ENCODE measurements at regions not wholly inside any gene's neighbourhood (a gene's known extent, or its start where the extent isn't known, plus 50 kb on each side); places are given as distances from the start of the nearest gene placed in this dataset.

DNA sequence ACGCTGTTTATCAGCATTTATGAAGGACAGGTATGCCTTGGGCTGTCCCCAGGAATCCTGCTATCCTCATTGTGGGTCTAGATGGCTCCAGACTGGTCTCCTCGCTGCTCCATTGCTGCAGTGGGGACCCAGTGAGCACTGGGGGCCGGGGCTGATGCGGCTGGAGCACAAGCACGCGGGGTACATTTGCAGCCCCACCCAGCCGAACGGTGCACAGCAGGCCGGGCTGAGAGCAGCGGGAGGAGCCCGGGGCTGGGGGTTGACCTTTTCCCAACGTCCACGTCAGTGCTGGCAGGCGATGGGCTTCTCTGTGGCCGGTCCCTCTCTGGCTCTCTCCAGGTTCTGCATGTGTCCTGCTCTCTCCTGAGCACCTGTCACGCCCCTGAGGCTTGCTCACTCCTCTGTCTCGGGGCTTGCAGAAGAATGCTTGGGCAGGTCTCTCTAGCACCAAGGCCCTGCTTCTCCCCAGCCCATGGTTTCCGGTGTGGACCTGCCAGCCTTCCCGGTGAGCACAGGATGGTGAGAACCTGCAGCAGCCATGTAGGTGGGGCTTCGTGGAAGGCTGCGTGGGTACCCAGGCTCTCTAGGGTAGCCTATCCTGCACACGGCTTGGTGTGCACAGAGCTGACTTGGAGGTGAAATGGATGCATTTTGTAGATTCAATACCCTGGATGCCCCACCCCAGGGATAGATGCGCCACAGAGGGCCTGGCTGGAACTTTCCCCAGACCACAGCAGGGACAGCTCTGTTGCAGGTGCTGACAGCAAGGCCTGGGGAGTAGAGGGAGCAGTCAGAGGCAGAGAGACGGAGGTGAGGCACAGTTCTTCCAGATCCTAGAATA lies 89.1 kb upstream of the ADRA2C start:
- WGBS (ENCODE audit: insufficient coverage), result 85% methylated on average over 24 of the region's 24 CpGs
- ChIA-PET CTCF (no interaction called here), POLR2A (no interaction called here)
- peaks cover 0 to 8% (median 0%) of the 10 kb centered on the region in 5 experiments for H3K9me3 ChIP-seq (ENCODE audit: control extremely low read depth in 1 of 5, control insufficient read depth in 4 of 5, insufficient read depth in 2 of 5, low read depth in 1 of 5, low read length in 4 of 5)
- peaks cover 0 to 43% (median 3%) of the 10 kb centered on the region in 5 experiments for H3K27me3 ChIP-seq (replicated peaks in 2 of 5; ENCODE audit: control insufficient read depth in 4 of 5, insufficient read depth in 5 of 5, low read length in 4 of 5)
- H3K27ac ChIP-seq (ENCODE audit: insufficient read depth in 1 of 2, low read depth in 1 of 2, low read length in 2 of 2, poor library complexity in 1 of 2, severe bottlenecking in 2 of 2), result no peak overlapping the region
- no peak overlapping the region for H3K4me3 ChIP-seq (ENCODE audit: control insufficient read depth in 1 of 7, extremely low read depth in 1 of 7, insufficient read depth in 4 of 7, low read depth in 2 of 7, low read length in 6 of 7)
- DNase-seq, result no peak
- no peaks in the 10 kb centered on the region for H3K4me1 ChIP-seq (ENCODE audit: control extremely low read depth in 1 of 4, control insufficient read depth in 4 of 4, insufficient read depth in 4 of 4, low read length in 3 of 4)
- H3K36me3 ChIP-seq (ENCODE audit: control insufficient read depth in 4 of 4, insufficient read depth in 4 of 4, low read length in 3 of 4), result no peaks in the 10 kb centered on the region

DNA sequence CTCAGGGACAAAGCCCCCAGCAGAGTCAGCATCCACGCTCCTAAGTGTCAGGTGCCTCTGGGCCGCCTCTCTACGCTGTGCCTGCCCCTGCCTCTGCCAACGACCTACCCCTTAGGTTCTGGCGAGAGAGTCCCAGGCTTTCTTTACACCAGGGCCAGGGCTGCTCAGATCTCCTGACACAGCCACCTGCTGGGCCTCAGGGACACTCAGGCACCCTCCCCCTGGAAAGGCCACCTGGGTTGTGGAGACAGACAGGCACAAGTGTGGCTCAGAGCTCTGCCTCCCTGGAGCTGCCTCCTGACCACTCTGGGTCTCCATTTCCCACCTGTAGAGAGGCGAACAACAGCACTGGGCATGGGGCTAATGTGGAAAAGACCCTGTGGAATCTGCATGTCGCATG lies 90.0 kb upstream of the ADRA2C start:
- peaks cover 0 to 44% (median 3%) of the 10 kb centered on the region in 5 experiments for H3K27me3 ChIP-seq (replicated peaks in 2 of 5; ENCODE audit: control insufficient read depth in 4 of 5, insufficient read depth in 5 of 5, low read length in 4 of 5)
- CTCF ChIA-PET, result no interaction called here
- 86% methylated on average over 7 of the region's 7 CpGs for WGBS (ENCODE audit: insufficient coverage)
- H3K9me3 ChIP-seq (ENCODE audit: control extremely low read depth in 1 of 5, control insufficient read depth in 4 of 5, insufficient read depth in 2 of 5, low read depth in 1 of 5, low read length in 4 of 5), result peaks cover 0 to 8% (median 0%) of the 10 kb centered on the region in 5 experiments
- H3K4me1 ChIP-seq (ENCODE audit: control extremely low read depth in 1 of 4, control insufficient read depth in 4 of 4, insufficient read depth in 4 of 4, low read length in 3 of 4), result no peaks in the 10 kb centered on the region
- no peaks in the 10 kb centered on the region for H3K36me3 ChIP-seq (ENCODE audit: control insufficient read depth in 4 of 4, insufficient read depth in 4 of 4, low read length in 3 of 4)
- H3K4me3 ChIP-seq (ENCODE audit: control insufficient read depth in 1 of 7, extremely low read depth in 1 of 7, insufficient read depth in 4 of 7, low read depth in 2 of 7, low read length in 6 of 7), result no peak overlapping the region
- no peak for DNase-seq
- no peak overlapping the region for H3K27ac ChIP-seq (ENCODE audit: insufficient read depth in 1 of 2, low read depth in 1 of 2, low read length in 2 of 2, poor library complexity in 1 of 2, severe bottlenecking in 2 of 2)
- POLR2A ChIA-PET, result no interaction called here

DNA sequence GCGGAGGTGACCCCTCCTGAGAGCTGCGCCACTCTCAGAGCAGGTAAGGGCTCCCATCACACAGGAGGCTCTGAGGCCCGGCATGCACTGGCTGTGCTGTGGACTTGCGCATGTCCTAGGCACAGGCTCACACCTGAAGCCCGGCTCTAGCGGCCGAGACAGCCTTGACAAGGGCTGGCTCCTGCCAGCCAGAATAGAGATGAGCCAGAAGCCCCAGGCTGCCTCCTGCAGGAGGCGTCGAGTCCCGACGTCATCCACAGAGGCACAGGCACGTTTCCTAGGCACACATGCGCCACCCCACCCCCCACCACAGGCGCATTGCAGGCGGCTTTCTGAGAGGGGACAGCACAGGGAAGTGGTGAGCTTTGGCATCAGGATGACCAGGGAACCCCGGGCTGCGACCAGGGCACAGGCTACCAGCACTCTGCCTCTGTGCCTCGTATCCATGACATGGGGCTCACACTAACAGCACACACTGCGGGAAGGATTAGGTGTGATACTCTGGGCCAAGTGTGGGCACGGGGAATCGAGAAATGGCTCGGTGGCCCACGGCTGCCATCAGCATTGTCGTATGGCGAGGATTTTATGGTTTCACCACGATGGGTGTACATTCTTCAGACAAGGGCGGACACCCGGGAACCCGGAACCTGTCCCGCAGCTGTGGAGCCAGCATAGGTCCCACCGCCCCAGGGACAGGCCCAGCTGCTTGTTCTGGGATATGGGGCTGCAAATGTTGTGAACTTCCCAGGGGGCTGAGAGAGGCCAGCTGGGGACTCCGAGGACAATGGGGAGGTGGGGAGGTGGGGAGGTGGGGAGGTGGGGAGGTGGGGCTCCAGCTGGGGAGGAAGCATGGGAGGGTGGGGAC lies 90.7 kb upstream of the ADRA2C start:
- Histone ChIP-seq H3K27ac (ENCODE audit: insufficient read depth in 1 of 2, low read depth in 1 of 2, low read length in 2 of 2, poor library complexity in 1 of 2, severe bottlenecking in 2 of 2) (no peak overlapping the region), H3K4me3 (ENCODE audit: control insufficient read depth in 1 of 7, extremely low read depth in 1 of 7, insufficient read depth in 4 of 7, low read depth in 2 of 7, low read length in 6 of 7) (no peak overlapping the region), H3K9me3 (ENCODE audit: control extremely low read depth in 1 of 5, control insufficient read depth in 4 of 5, insufficient read depth in 2 of 5, low read depth in 1 of 5, low read length in 4 of 5) (peaks cover 0 to 8% (median 0%) of the 10 kb centered on the region in 5 experiments), H3K4me1 (ENCODE audit: control extremely low read depth in 1 of 4, control insufficient read depth in 4 of 4, insufficient read depth in 4 of 4, low read length in 3 of 4) (no peaks in the 10 kb centered on the region), H3K27me3 (replicated peaks in 2 of 5; ENCODE audit: control insufficient read depth in 4 of 5, insufficient read depth in 5 of 5, low read length in 4 of 5) (peaks cover 0 to 44% (median 3%) of the 10 kb centered on the region in 5 experiments), H3K36me3 (ENCODE audit: control insufficient read depth in 4 of 4, insufficient read depth in 4 of 4, low read length in 3 of 4) (no peaks in the 10 kb centered on the region)
- 80% methylated on average over 27 of the region's 32 CpGs for WGBS (ENCODE audit: insufficient coverage)
- ChIA-PET CTCF (no interaction called here), POLR2A (no interaction called here)
- no peak for DNase-seq

DNA sequence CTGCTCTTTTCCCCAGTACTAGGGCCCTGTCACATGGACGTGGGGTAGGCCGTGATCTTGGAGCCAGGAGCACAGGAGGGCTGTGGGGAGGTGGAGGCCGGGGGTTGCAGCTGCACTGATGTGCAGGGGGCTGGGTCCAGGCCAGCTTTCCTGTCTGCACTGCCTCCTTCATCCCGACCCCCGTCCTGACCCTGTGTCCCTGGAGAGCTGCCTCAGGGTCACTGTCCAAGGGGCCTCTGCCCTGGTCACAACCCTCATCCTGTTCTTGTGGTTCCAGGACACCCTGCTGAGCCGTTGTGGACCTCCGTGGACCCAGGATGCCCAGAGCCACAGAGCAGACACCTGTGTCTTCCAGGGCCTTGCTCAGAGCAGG lies 91.7 kb upstream of the ADRA2C start:
- 77% methylated on average over 7 of the region's 7 CpGs for WGBS (ENCODE audit: insufficient coverage)
- no peak overlapping the region for H3K27ac ChIP-seq (ENCODE audit: insufficient read depth in 1 of 2, low read depth in 1 of 2, low read length in 2 of 2, poor library complexity in 1 of 2, severe bottlenecking in 2 of 2)
- POLR2A ChIA-PET, result no interaction called here

DNA sequence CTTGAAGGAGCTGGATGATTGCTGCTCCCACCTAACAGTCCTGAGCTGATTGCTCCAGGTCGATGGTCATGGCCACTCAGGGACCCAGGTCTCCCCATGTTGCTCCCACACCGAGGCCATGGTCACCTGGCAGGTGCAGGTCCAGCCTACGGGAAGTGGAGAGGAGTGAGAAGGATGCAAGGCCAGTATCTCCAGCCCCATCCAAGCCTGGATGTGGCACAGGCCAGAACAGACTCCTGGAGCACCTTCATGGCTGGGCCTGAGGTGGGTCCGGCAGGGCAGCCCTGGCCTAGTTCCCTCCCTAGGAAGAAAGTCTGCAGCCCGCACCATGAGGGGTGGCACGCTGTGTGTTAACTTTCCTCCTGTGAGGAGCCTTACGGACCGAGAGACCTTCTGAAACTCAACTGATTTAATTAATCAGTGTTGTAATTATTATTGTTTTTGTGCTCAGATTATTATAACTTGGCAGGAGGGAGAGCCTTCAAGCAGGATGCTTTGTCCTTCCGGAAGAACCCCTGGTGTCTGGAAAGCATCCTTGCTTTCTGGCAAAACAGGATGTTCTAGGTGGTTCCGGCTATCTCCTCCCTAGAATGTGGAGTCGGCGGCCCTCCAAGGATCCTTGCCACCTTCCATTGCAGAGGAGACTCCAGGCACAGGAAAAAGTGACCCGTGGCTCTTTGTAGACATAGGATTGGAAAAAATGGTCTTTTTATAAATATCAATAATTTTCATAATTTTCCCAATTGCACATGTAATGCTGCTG lies 92.3 kb upstream of the ADRA2C start:
- no peak for DNase-seq
- no peak overlapping the region for H3K27ac ChIP-seq (ENCODE audit: insufficient read depth in 1 of 2, low read depth in 1 of 2, low read length in 2 of 2, poor library complexity in 1 of 2, severe bottlenecking in 2 of 2)
- H3K9me3 ChIP-seq (ENCODE audit: control extremely low read depth in 1 of 5, control insufficient read depth in 4 of 5, insufficient read depth in 2 of 5, low read depth in 1 of 5, low read length in 4 of 5), result peaks cover 0 to 8% (median 0%) of the 10 kb centered on the region in 5 experiments
- no peaks in the 10 kb centered on the region for H3K36me3 ChIP-seq (ENCODE audit: control insufficient read depth in 4 of 4, insufficient read depth in 4 of 4, low read length in 3 of 4)
- 92% methylated on average over 9 of the region's 13 CpGs for WGBS (ENCODE audit: insufficient coverage)
- ChIA-PET CTCF (no interaction called here), POLR2A (no interaction called here)
- no peaks in the 10 kb centered on the region for H3K4me1 ChIP-seq (ENCODE audit: control extremely low read depth in 1 of 4, control insufficient read depth in 4 of 4, insufficient read depth in 4 of 4, low read length in 3 of 4)
- H3K4me3 ChIP-seq (ENCODE audit: control insufficient read depth in 1 of 7, extremely low read depth in 1 of 7, insufficient read depth in 4 of 7, low read depth in 2 of 7, low read length in 6 of 7), result no peak overlapping the region
- peaks cover 0 to 43% (median 2%) of the 10 kb centered on the region in 5 experiments for H3K27me3 ChIP-seq (replicated peaks in 2 of 5; ENCODE audit: control insufficient read depth in 4 of 5, insufficient read depth in 5 of 5, low read length in 4 of 5)

More for the DNA sequence above, 91.7 kb upstream of the ADRA2C start:
- CTCF ChIA-PET, result no interaction called here
- no peak for DNase-seq
- H3K4me1 ChIP-seq (ENCODE audit: control extremely low read depth in 1 of 4, control insufficient read depth in 4 of 4, insufficient read depth in 4 of 4, low read length in 3 of 4), result no peaks in the 10 kb centered on the region
- H3K9me3 ChIP-seq (ENCODE audit: control extremely low read depth in 1 of 5, control insufficient read depth in 4 of 5, insufficient read depth in 2 of 5, low read depth in 1 of 5, low read length in 4 of 5), result peaks cover 0 to 8% (median 0%) of the 10 kb centered on the region in 5 experiments
- H3K4me3 ChIP-seq (ENCODE audit: control insufficient read depth in 1 of 7, extremely low read depth in 1 of 7, insufficient read depth in 4 of 7, low read depth in 2 of 7, low read length in 6 of 7), result no peak overlapping the region
- H3K36me3 ChIP-seq (ENCODE audit: control insufficient read depth in 4 of 4, insufficient read depth in 4 of 4, low read length in 3 of 4), result no peaks in the 10 kb centered on the region
- H3K27me3 ChIP-seq (replicated peaks in 2 of 5; ENCODE audit: control insufficient read depth in 4 of 5, insufficient read depth in 5 of 5, low read length in 4 of 5), result peaks cover 0 to 44% (median 3%) of the 10 kb centered on the region in 5 experiments

DNA sequence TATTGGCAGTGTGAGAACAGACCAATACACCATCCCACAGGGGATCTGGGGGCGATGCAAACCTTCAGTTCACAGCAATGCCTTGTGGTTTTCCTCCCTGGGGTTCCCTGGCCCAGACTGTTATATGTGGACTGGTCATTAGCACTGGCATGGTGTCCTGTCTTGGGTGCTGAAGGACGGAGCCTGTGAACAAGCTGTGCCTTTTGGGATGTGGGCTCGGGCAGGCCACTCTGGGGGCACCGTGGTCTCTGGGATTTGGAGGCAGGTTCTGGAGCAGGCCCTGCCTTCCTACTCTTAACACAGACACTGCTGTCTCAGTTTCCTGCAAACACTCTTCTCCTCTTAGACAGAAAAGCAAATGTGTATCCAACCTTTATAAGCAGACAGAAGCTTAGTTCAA lies 93.0 kb upstream of the ADRA2C start:
- H3K9me3 ChIP-seq (ENCODE audit: control extremely low read depth in 1 of 5, control insufficient read depth in 4 of 5, insufficient read depth in 2 of 5, low read depth in 1 of 5, low read length in 4 of 5), result peaks cover 0 to 8% (median 0%) of the 10 kb centered on the region in 5 experiments
- ChIA-PET CTCF (no interaction called here), POLR2A (no interaction called here)
- H3K4me3 ChIP-seq (ENCODE audit: control insufficient read depth in 1 of 7, extremely low read depth in 1 of 7, insufficient read depth in 4 of 7, low read depth in 2 of 7, low read length in 6 of 7), result no peak overlapping the region
- H3K4me1 ChIP-seq (ENCODE audit: control extremely low read depth in 1 of 4, control insufficient read depth in 4 of 4, insufficient read depth in 4 of 4, low read length in 3 of 4), result no peaks in the 10 kb centered on the region
- H3K36me3 ChIP-seq (ENCODE audit: control insufficient read depth in 4 of 4, insufficient read depth in 4 of 4, low read length in 3 of 4), result no peaks in the 10 kb centered on the region
- peaks cover 0 to 42% (median 1%) of the 10 kb centered on the region in 5 experiments for H3K27me3 ChIP-seq (replicated peaks in 2 of 5; ENCODE audit: control insufficient read depth in 4 of 5, insufficient read depth in 5 of 5, low read length in 4 of 5)
- WGBS (ENCODE audit: insufficient coverage), result 94% methylated on average over 3 of the region's 4 CpGs
- no peak overlapping the region for H3K27ac ChIP-seq (ENCODE audit: insufficient read depth in 1 of 2, low read depth in 1 of 2, low read length in 2 of 2, poor library complexity in 1 of 2, severe bottlenecking in 2 of 2)
- DNase-seq, result no peak

Data from common myeloid progenitor, CD34-positive (primary cell).